ENCODE measurements at regions not wholly inside any gene's neighbourhood (a gene's known extent, or its start where the extent isn't known, plus 50 kb on each side); places are given as distances from the start of the nearest gene placed in this dataset.
"Not testable (repeated sequence)": the region's sequence is repeated elsewhere in the genome, so short reads cannot be mapped to it uniquely, and the experiment has no call there.

DNA sequence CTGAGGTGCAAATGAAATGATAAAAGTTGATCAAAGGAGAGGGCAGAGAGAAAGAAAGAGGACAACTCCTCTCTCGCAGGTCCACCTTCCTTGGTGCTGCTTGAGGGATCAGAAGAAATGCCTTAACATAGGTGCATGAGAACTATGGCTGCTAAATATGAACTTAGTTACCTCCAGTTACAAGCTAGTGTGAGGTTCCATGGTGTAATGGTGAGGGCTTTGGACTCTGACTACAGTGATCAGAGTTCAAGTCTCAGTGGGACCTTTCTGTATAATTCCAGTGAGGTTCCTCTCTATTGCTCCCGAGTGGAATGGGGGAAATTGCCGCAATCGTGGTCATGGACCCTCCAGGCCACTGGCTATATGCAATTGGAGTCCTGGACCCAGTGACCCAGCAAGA, 387.3 kb downstream of the FAM72C start:
- in situ Hi-C loops (cut with HindIII; ENCODE audit: low pct_unique_long_range_greater_than_20kb, low sequenced_read_pairs) = no loop called here
- DNase-seq (ENCODE audit: low read depth, low spot score) = peak; percentile 23

DNA sequence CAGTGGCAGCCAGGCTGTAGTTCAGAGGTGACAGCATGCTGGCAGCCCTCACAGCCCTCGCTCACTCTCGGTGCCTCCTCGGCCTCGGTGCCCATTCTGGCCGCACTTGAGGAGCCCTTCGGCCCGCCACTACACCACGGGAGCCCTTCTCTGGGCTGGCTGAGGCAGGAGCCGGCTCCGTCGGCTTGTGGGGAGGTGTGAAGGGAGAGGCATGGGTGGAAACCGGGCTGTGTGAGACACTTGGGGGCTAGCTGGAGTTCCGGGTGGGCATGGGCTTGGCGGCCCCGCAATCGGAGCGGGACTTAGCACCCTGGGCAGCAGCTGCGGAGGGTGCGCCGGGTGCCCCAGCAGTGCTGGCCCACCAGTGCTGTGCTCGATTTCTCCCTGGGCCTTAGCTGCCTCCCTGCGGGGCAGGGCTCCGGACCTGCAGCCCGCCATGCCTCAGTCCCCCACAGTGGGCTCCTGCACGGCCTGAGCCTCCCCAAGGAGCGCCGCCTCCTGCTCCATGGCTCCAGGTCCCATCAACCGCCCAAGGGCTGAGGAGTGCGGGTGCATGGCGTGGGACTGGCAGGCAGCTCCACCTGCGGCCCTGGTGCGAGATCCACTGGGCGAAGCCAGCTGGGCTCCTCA, 396.8 kb downstream of the FAM72C start:
- in situ Hi-C loops (cut with HindIII; ENCODE audit: low pct_unique_long_range_greater_than_20kb, low sequenced_read_pairs) = no loop called here
- no peak for DNase-seq (ENCODE audit: low read depth, low spot score)

DNA sequence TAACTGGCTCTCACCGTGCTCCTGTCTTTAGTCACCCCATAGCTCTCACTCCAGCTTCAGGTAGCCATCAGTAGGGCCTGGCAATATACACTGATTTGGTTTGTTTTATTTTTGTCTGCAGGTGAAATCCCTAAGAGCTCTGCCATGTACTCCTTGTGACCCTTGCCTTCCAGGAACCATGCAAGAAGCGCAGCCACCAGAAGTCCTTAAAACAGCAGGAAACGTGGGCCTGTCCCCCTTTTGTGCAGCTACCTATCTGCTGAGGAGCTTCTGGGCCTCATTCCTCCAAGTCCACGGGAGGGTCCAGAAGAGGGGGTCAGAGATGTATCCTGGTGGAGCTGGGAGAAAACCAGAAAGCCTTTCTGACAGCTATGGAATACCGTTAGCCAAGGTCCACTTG, 399.1 kb downstream of the FAM72C start:
- in situ Hi-C loops (cut with HindIII; ENCODE audit: low pct_unique_long_range_greater_than_20kb, low sequenced_read_pairs); DNase-seq (ENCODE audit: low read depth, low spot score): not testable (repeated sequence)

DNA sequence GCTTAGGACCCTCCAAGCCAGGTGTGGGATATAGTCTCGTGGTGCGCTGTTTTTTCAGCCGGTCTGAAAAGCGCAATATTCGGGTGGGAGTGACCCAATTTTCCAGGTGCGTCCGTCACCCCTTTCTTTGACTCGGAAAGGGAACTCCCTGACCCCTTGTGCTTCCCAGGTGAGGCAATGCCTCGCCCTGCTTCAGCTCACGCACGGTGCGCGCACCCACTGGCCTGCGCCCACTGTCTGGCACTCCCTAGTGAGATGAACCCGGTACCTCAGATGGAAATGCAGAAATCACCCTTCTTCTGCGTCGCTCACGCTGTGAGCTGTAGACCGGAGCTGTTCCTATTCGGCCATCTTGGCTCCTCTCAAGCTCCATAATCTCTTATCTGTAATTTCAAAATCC, 408.0 kb downstream of the FAM72C start:
- in situ Hi-C loops (cut with HindIII; ENCODE audit: low pct_unique_long_range_greater_than_20kb, low sequenced_read_pairs); DNase-seq (ENCODE audit: low read depth, low spot score): not testable (repeated sequence)

DNA sequence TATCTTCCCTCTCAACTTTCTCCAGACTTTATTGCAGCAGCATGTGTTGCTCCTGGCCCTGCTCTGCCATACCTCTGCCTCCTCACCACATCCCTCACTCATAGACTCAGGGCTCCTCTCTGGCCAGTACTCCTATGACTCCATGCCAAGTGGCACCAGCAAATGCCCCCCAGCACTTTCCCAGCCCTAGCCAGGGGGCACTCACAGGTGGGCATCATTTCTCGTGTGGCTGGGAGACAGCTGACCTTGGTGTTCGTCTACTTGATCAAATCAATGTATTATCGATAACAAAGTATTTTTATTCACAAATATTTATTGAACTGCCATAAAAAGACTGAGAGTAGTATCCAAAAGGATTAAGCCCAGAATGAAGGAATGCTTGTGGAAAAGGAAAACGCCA, 418.2 kb downstream of the FAM72C start:
- in situ Hi-C loops (cut with HindIII; ENCODE audit: low pct_unique_long_range_greater_than_20kb, low sequenced_read_pairs) = no loop called here
- no peak for DNase-seq (ENCODE audit: low read depth, low spot score)

DNA sequence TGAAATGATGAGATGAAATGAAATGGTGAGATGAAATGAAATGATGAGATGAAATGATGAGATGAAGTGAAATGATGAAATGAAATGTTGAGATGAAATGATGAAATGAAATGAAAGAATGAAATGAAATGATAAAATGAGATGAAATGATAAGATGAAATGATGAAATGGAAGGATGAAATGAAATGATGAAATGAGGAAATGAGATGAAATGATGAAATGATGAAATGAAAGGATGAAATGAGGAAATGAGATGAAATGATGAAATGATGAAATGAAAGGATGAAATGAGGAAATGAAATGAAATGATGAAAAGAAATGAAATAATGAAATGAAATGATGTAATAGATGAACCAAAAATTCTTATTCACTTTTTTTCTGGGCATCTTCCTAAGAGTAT, 467.1 kb downstream of the FAM72C start:
- DNase-seq (ENCODE audit: low read depth, low spot score); in situ Hi-C loops (cut with HindIII; ENCODE audit: low pct_unique_long_range_greater_than_20kb, low sequenced_read_pairs): not testable (repeated sequence)

DNA sequence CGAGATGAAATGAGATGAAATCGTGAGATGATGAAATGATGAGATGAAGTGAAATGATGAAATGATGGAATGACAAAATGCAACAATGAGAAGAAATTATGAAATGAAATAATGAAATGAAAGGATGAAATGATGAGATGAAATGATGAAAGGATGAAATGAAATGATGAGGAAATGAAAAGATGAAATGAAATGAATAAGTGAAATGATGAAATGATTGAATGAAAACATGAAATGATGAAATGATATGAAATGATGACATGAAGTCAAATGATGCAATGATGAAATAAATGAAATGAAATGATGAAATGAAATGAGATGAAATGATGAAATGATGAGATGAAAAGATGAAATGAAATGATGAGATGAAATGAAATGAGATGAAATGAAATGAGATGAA, 467.7 kb downstream of the FAM72C start:
- in situ Hi-C loops (cut with HindIII; ENCODE audit: low pct_unique_long_range_greater_than_20kb, low sequenced_read_pairs); DNase-seq (ENCODE audit: low read depth, low spot score): not testable (repeated sequence)

DNA sequence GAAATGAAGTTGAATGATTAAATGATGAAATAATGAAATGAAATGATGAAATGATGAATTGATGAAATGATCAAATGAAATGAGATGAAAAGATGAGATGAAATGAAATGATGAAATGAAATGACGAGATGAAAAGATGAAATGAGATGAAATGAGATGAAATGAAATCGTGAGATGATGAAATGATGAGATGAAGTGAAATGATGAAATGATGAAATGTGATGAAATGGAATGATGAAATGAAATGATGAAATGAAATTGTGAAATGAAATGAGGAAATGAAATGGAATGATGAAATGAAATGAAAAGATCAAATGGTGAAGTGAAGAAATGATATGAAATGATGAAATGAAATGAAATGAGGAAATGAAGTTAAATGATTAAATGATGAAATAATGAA, 468.7 kb downstream of the FAM72C start:
- in situ Hi-C loops (cut with HindIII; ENCODE audit: low pct_unique_long_range_greater_than_20kb, low sequenced_read_pairs) = not testable (repeated sequence)

DNA sequence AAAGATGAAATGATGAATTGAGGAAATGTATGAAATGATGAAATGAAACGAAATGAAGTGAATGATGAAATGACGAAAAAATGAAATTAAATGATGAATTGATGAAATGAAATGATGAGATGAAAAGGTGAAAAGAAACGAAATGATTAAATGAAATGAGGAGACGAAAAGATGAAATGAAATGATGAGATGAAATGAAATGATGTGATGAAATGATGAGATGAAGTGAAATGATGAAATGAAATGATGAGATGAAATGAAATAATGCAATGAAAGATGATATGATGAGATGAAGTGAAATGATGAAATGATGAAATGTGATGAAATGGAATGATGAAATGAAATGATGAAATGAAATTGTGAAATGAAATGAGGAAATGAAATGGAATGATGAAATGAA, 469.7 kb downstream of the FAM72C start:
- DNase-seq (ENCODE audit: low read depth, low spot score); in situ Hi-C loops (cut with HindIII; ENCODE audit: low pct_unique_long_range_greater_than_20kb, low sequenced_read_pairs): not testable (repeated sequence)

More for the DNA sequence above, 468.7 kb downstream of the FAM72C start:
- DNase-seq (ENCODE audit: low read depth, low spot score) = not testable (repeated sequence)

DNA sequence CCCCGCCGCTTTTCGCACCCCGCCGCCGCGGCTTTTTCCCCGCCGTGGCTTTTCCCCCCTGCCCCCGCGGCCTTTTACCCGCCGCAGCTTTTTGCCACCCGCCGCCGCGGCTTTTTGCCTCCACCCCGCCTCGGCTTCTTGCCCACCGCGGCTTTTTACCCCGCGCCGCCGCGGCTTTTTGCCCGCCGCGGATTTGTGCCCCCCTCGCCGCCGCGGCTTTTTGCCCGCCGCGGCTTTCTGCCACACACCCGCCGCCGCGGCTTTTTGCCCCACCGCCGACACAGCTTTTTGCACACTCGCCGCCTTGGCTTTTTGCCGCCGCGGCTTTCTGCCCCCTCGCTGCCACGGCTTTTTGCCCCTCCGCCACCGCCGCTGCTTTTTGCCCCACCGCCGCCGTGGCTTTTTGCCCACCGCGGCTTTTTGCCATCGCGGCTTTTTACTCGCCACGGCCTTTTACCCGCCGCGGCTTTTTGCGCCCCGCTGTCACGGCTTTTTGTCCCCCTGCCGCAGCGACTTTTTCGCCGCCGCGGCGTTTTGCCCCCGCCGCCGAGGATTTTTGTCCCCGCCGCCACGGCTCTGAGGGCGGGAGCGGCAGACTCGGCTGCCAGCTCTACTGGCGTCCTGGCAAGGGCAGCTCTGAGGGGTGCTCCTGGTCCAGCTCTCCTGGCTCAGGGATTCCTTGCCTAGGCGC, 473.6 kb downstream of the FAM72C start:
- in situ Hi-C loops (cut with HindIII; ENCODE audit: low pct_unique_long_range_greater_than_20kb, low sequenced_read_pairs) = not testable (repeated sequence)
- peak; percentile 0 for DNase-seq (ENCODE audit: low read depth, low spot score)

DNA sequence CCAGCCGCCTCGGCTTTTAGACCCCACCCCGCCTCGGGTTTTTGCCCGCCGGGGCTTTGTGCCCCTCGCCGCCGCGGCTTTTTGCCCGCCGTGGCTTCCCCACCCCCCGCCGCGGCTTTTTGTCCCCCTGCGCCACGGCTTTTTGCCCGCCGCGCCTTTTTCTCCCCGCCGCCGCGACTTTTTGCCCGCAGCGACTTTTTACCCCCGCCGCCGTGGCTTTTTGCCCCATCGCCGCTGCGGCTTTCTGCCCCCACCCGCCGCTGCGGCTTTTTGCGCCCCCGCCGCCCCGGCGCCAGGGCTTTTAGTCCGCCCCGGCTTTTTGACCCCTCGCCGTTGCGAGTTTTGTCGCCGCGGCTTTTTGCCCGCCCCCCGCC, 474.4 kb downstream of the FAM72C start:
- in situ Hi-C loops (cut with HindIII; ENCODE audit: low pct_unique_long_range_greater_than_20kb, low sequenced_read_pairs) = no loop called here
- peak; percentile 0 for DNase-seq (ENCODE audit: low read depth, low spot score)

DNA sequence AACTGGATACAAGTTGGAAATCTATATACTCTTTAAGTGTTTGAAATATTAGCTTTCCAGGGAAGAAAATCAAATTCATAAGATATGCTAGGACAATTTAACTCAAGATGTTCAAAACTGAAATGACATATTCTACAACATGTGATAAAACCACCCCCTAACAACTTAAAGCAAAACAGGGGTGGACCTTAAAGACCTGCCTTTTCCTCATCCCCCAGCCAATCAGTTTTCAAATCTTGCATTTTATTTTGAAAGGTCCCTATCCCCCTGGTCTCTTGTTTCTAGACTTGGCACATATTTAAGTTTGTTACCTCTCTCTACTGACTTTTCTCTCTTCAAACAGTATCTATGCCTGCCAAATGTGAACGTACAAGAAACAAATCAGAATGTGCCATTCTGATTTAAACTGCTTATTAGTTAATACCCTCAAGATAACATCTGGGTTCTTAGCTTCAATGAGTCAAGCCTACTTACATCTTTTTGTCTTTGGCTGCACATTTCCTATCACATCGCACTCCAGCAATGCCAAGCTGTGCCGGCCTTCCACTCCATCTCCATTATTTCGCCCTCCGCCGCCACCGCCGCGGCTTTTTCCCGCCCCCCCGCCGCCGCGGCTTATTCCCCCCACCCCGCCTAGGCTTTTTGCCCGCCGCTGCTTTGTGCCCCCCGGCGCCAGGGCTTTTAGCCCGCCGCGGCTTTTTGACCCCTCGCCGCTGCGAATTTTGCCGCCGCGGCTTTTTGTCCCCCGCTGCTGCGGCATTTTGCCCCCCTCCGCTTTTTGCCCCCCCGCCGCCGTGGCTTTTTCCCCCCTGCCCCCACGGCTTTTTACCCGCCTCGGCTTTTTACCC, 475.0 kb downstream of the FAM72C start:
- in situ Hi-C loops (cut with HindIII; ENCODE audit: low pct_unique_long_range_greater_than_20kb, low sequenced_read_pairs); DNase-seq (ENCODE audit: low read depth, low spot score): not testable (repeated sequence)

Small RNAs in the stretch of these regions (small RNA-seq; reads per million reads assigned to genes)
- gene AC239800.3 (0 reads per million in 2 experiments), gene HIST2H3PS2 (0 reads per million in 2 experiments), gene RNU1-114P (0 reads per million in 2 experiments), gene RNU1-143P (0 reads per million in 2 experiments), gene RNU1-92P (0 to 0.62 reads per million in 2 experiments), gene RNVU1-17 (0.19 to 0.72 reads per million in 2 experiments), gene RNVU1-18 (0 reads per million in 2 experiments)
